DND-41 (cell line): ENCODE measurements at regions not wholly inside any gene's neighbourhood (a gene's known extent, or its start where the extent isn't known, plus 50 kb on each side); places are given as distances from the start of the nearest gene placed in this dataset.

ENCODE experiments used
- ATAC-seq: fragments of 200-7000 bp; cut with Tn5 transposase; 3 replicates; pipeline ENCODE4 v1.9.1; 2021; ENCODE audit warnings: low read depth; ENCODE audit not compliant: insufficient read depth
- DNase-seq: peaks from one replicate; pipeline ENCODE4 v3.0.0-alpha.2; 2020
- H2AFZ ChIP-seq: 2 replicates; pipeline ENCODE4 v1.6.0; 2012; ENCODE audit warnings: low read depth, low read length
- H3K27ac ChIP-seq: 2 replicates; pipeline ENCODE4 v1.5.1; 2012; ENCODE audit warnings: low read length, inconsistent platforms
- H3K27me3 ChIP-seq: fragments of 200-600 bp; sonication (generic); 2 replicates; pipeline ENCODE4 v1.6.0; 2012; ENCODE audit warnings: low read length, mild to moderate bottlenecking, inconsistent platforms; ENCODE audit not compliant: insufficient read depth, poor library complexity
- H3K36me3 ChIP-seq: 2 replicates; pipeline ENCODE4 v1.5.1; 2012; ENCODE audit warnings: low read length, inconsistent platforms; ENCODE audit not compliant: insufficient read depth
- H3K4me1 ChIP-seq: 2 replicates; pipeline ENCODE4 v1.5.1; 2012; ENCODE audit warnings: mild to moderate bottlenecking, low read length; ENCODE audit not compliant: insufficient read depth
- H3K4me2 ChIP-seq: 2 replicates; pipeline ENCODE4 v1.6.0; 2012; ENCODE audit warnings: mild to moderate bottlenecking, moderate library complexity, low read length, inconsistent platforms; ENCODE audit not compliant: insufficient read depth
- H3K4me3 ChIP-seq, 2 experiments: fragments of 200-600 bp in 1 of 2; shearing (Covaris generic) in 1 of 2; 2 replicates each; pipeline ENCODE4 v1.5.1; 2012 to 2016; ENCODE audit warnings: inconsistent platforms in 2 of 2, low read length in 2 of 2, mild to moderate bottlenecking in 2 of 2, low read depth in 1 of 2, moderate library complexity in 1 of 2
- H3K79me2 ChIP-seq: 2 replicates; pipeline ENCODE4 v1.6.0; 2012; ENCODE audit warnings: low read length, inconsistent platforms; ENCODE audit not compliant: insufficient read depth
- H3K9ac ChIP-seq: 2 replicates; pipeline ENCODE4 v1.6.0; 2012; ENCODE audit warnings: low read depth, mild to moderate bottlenecking, inconsistent platforms, low read length, moderate library complexity
- H3K9me3 ChIP-seq: 2 replicates; pipeline ENCODE4 v1.5.1; 2012; ENCODE audit warnings: low read length, moderate library complexity, mild to moderate bottlenecking, inconsistent platforms; ENCODE audit not compliant: insufficient read depth, severe bottlenecking
- H4K20me1 ChIP-seq: 2 replicates; pipeline ENCODE4 v1.6.0; 2012; ENCODE audit warnings: low read length; ENCODE audit not compliant: insufficient read depth
- CTCF ChIP-seq: IDR thresholded peaks from 2 replicates; pipeline ENCODE4 v1.5.1; 2012; ENCODE audit warnings: borderline replicate concordance, low read length, moderate library complexity, mild to moderate bottlenecking; ENCODE audit not compliant: poor library complexity, severe bottlenecking; ENCODE audit errors: extremely low read depth
- EZH2 ChIP-seq: IDR thresholded peaks from 3 replicates; pipeline ENCODE4 v1.6.1; 2012; ENCODE audit warnings: borderline replicate concordance, low read depth, mild to moderate bottlenecking, moderate library complexity, low read length, inconsistent platforms; ENCODE audit not compliant: severe bottlenecking

- H3K4me2 ChIP-seq, result no peak overlapping the region
- no peak overlapping the region for H3K9ac ChIP-seq
- no peak overlapping the region for H3K27ac ChIP-seq
- no peak overlapping the region for H3K4me3 ChIP-seq
- no peaks in the 10 kb centered on the region for H3K9me3 ChIP-seq
- no peaks in the 10 kb centered on the region for H3K4me1 ChIP-seq
- no peak overlapping the region for H2AFZ ChIP-seq
- no peak for DNase-seq
- no peaks in the 10 kb centered on the region for H3K36me3 ChIP-seq
- no peak for ATAC-seq
- H4K20me1 ChIP-seq, result no peaks in the 10 kb centered on the region
- TF ChIP-seq CTCF (no peak), EZH2 (no peak)
- no peaks in the 10 kb centered on the region for H3K27me3 ChIP-seq
- H3K79me2 ChIP-seq, result no peaks in the 10 kb centered on the region
These were observed 138.8 kb upstream of the SOX6 start for GRCh38 chr11:16494918-16495691.

DNA sequence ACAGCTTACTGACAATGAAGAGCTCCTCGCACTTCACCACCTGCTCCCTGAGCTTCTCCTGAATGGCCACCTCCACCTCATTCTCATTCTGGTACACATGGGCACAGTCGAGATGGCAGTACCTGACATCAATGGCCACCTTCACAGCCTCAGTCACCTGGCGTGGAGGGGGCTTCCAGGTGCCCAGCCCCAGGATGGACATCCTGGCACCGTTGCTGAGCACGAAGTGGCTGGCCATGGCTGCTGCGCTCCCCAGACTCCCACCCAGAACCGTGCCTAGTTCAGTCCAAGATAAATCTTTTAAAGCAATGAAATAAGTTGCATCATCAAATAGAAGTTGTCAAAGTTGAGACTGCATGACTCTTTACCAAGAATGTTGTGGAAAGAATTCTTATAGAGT is 128.1 kb upstream of the SOX6 start:
- no peaks in the 10 kb centered on the region for H4K20me1 ChIP-seq
- H3K36me3 ChIP-seq, result no peaks in the 10 kb centered on the region
- H3K4me2 ChIP-seq, result no peak overlapping the region
- H3K79me2 ChIP-seq, result no peaks in the 10 kb centered on the region
- H3K27me3 ChIP-seq, result no peaks in the 10 kb centered on the region
- H3K9me3 ChIP-seq, result no peaks in the 10 kb centered on the region
- H3K27ac ChIP-seq, result no peak overlapping the region
- ATAC-seq, result no peak
- H2AFZ ChIP-seq, result no peak overlapping the region
- TF ChIP-seq CTCF, result no peak
- TF ChIP-seq EZH2, result no peak
- no peak for DNase-seq
- H3K4me3 ChIP-seq, result no peak overlapping the region
- H3K9ac ChIP-seq, result no peak overlapping the region
- no peaks in the 10 kb centered on the region for H3K4me1 ChIP-seq

- H3K27me3 ChIP-seq, result peaks cover 2% of the 10 kb centered on the region
- H3K27ac ChIP-seq, result no peak overlapping the region
- H2AFZ ChIP-seq, result no peak overlapping the region
- no peaks in the 10 kb centered on the region for H3K9me3 ChIP-seq
- no peak for DNase-seq
- ATAC-seq, result no peak
- H3K9ac ChIP-seq, result no peak overlapping the region
- H3K4me3 ChIP-seq, result no peak overlapping the region
- H3K4me2 ChIP-seq, result no peak overlapping the region
- TF ChIP-seq EZH2 (no peak), CTCF (no peak)
- H3K36me3 ChIP-seq, result no peaks in the 10 kb centered on the region
- H3K4me1 ChIP-seq, result no peaks in the 10 kb centered on the region
- H3K79me2 ChIP-seq, result no peaks in the 10 kb centered on the region
- no peaks in the 10 kb centered on the region for H4K20me1 ChIP-seq
These were observed 118.3 kb upstream of the SOX6 start for GRCh38 chr11:16474659-16475058.
